Fibroblast of lung (primary cell): ENCODE measurements at regions not wholly inside any gene's neighbourhood (a gene's known extent, or its start where the extent isn't known, plus 50 kb on each side); places are given as distances from the start of the nearest gene placed in this dataset.

Source experiments
- DNase-seq, 2 donors: peaks; one replicate each; pipeline versions ENCODE4 v3.0.0 to v3.0.0-alpha.2; 2010; ENCODE audit warnings: low read depth in 2 of 2
- H2AFZ ChIP-seq: 2 replicates; pipeline ENCODE4 v1.5.1; 2012; ENCODE audit warnings: low read length, control low read depth, inconsistent platforms
- H3K27ac ChIP-seq: 2 replicates; pipeline ENCODE4 v1.5.1; 2011; ENCODE audit warnings: low read length, control low read depth; ENCODE audit not compliant: insufficient read depth
- H3K27me3 ChIP-seq: 2 replicates; pipeline ENCODE4 v1.5.1; 2011; ENCODE audit warnings: mild to moderate bottlenecking, low read length; ENCODE audit not compliant: control insufficient read depth, insufficient read depth
- H3K36me3 ChIP-seq: 2 replicates; pipeline ENCODE4 v1.5.1; 2011; ENCODE audit warnings: low read length; ENCODE audit not compliant: control insufficient read depth, insufficient read depth
- H3K4me1 ChIP-seq: 2 replicates; pipeline ENCODE4 v1.5.1; 2011; ENCODE audit warnings: low read length; ENCODE audit not compliant: control insufficient read depth, insufficient read depth; ENCODE audit errors: extremely low read depth
- H3K4me2 ChIP-seq: 2 replicates; pipeline ENCODE4 v1.5.1; 2011; ENCODE audit warnings: low read length, control low read depth; ENCODE audit not compliant: insufficient read depth; ENCODE audit errors: extremely low read depth
- H3K4me3 ChIP-seq, 4 experiments: fragments of 200-600 bp in 1 of 4; sonication (generic) in 1 of 4; replicated peaks in 1 of 4; 2 replicates each; pipeline ENCODE4 v1.5.1; 2011 to 2016; ENCODE audit warnings: low read length in 4 of 4, low read depth in 3 of 4, mild to moderate bottlenecking in 3 of 4, control low read depth in 2 of 4, inconsistent platforms in 1 of 4, mixed read lengths in 1 of 4; ENCODE audit not compliant: insufficient read depth in 1 of 4; ENCODE audit errors: control extremely low read depth in 1 of 4
- H3K79me2 ChIP-seq: 2 replicates; pipeline ENCODE4 v1.5.1; 2012; ENCODE audit warnings: mild to moderate bottlenecking, low read length, inconsistent platforms; ENCODE audit not compliant: control insufficient read depth, insufficient read depth
- H3K9ac ChIP-seq: 2 replicates; pipeline ENCODE4 v1.5.1; 2011; ENCODE audit warnings: mild to moderate bottlenecking, low read length, control low read depth; ENCODE audit not compliant: insufficient read depth
- H3K9me3 ChIP-seq: 2 replicates; pipeline ENCODE4 v1.5.1; 2012; ENCODE audit warnings: low read depth, low read length; ENCODE audit not compliant: control insufficient read depth, insufficient read depth
- H4K20me1 ChIP-seq: 2 replicates; pipeline ENCODE4 v1.5.1; 2011; ENCODE audit warnings: low read length; ENCODE audit not compliant: control insufficient read depth, insufficient read depth; ENCODE audit errors: extremely low read depth
- CTCF ChIP-seq, 2 donors: IDR thresholded peaks in 1 of 2; conservative IDR thresholded peaks in 1 of 2; 1 replicate in 1 of 2; 2 replicates in 1 of 2; pipeline ENCODE4 v1.5.1; 2011 to 2012; ENCODE audit warnings: low read length in 2 of 2, control low read depth in 1 of 2, inconsistent platforms in 1 of 2, low read depth in 1 of 2, mild to moderate bottlenecking in 1 of 2
- EZH2 ChIP-seq: IDR thresholded peaks from 2 replicates; pipeline ENCODE4 v1.5.1; 2012; ENCODE audit warnings: low read length, control low read depth, mild to moderate bottlenecking; ENCODE audit errors: missing control alignments

- Histone ChIP-seq H4K20me1 (no peaks in the 10 kb centered on the region), H3K36me3 (no peaks in the 10 kb centered on the region), H3K9me3 (no peaks in the 10 kb centered on the region), H3K9ac (no peak overlapping the region), H3K4me1 (no peaks in the 10 kb centered on the region), H3K27ac (no peak overlapping the region), H3K27me3 (no peaks in the 10 kb centered on the region), H3K4me2 (no peak overlapping the region), H2AFZ (no peak overlapping the region), H3K4me3 (no peak overlapping the region), H3K79me2 (no peaks in the 10 kb centered on the region)
- TF ChIP-seq EZH2 (no peak), CTCF (conservative IDR thresholded peaks at IDR 0.05 in 1 of 2, IDR thresholded peaks at IDR 0.05 in 1 of 2; ENCODE audit: low read depth in 1 of 2, low read length in 2 of 2) (no peak)
- peak in 1 of 2 donors; percentile 40 for DNase-seq
Observed at GRCh38 chrX:39653691-39654090, 444.1 kb downstream of the BCOR start.

DNA sequence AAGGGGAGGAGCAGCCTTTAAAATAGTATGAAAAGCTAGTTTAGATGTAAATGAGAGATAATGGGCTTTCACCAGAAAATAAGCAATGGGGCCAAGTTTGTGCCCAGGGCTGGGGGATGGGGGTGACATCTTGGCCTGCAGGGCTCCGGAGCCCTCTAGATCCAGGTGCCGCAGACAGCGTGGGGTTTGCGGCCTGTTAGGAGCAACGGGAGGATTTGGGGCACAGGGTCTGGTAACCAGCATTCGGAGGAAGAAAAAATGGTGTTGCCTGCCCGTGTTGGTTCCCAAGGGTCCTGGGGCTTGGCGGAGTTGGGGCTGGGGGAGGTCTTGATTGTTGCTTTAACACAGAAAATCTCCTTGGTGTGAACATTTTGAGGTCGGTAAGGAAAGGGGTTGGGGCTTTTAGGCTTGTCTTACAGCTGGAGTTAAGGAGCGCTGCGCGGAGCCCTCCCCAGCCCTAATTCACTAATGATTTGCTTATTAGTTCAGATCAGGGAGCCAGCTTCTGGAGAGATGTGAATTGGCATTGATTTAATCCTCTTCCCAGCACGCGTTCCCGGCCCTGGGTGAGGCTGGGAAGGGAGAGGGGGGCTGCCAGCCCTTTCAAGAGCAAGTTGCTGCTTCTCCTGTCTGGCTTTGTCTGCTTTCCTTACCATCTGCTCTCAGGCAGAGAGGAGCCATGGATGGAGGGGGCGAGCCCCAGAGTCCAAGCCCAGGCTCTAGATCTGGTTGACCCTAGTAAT is 443.4 kb downstream of the BCOR start:
- no peaks in the 10 kb centered on the region for H3K79me2 ChIP-seq
- H3K36me3 ChIP-seq = no peaks in the 10 kb centered on the region
- no peak for TF ChIP-seq CTCF (conservative IDR thresholded peaks at IDR 0.05 in 1 of 2, IDR thresholded peaks at IDR 0.05 in 1 of 2; ENCODE audit: low read depth in 1 of 2, low read length in 2 of 2)
- no peak for TF ChIP-seq EZH2
- H4K20me1 ChIP-seq = no peaks in the 10 kb centered on the region
- H3K4me2 ChIP-seq = no peak overlapping the region
- H3K9ac ChIP-seq = no peak overlapping the region
- no peaks in the 10 kb centered on the region for H3K27me3 ChIP-seq
- H3K4me3 ChIP-seq = no peak overlapping the region
- no peak for DNase-seq
- H2AFZ ChIP-seq = no peak overlapping the region
- no peak overlapping the region for H3K27ac ChIP-seq
- no peaks in the 10 kb centered on the region for H3K9me3 ChIP-seq
- H3K4me1 ChIP-seq = no peaks in the 10 kb centered on the region

DNA sequence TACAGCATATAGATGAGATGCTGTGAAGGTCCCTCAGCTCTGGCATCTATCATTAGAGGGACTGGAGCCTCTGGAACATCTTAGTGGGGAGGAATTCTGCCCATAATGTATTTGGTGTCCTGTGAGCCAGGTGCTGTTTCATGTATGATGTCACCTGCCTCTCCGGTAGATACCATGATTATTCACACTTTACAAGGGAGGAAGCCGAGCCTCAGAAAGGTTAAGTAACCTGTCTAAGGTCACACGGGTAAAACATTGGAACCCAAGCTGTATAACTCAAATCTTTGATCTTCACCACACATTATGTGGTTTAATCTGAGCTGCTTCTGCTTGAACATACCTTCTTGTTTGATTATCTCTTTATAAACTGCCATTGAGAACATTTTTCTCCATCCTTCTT is 442.8 kb downstream of the BCOR start:
- H3K79me2 ChIP-seq = no peaks in the 10 kb centered on the region
- DNase-seq = no peak
- no peaks in the 10 kb centered on the region for H3K9me3 ChIP-seq
- no peak overlapping the region for H3K4me3 ChIP-seq
- H3K4me2 ChIP-seq = no peak overlapping the region
- H3K36me3 ChIP-seq = no peaks in the 10 kb centered on the region
- H3K27ac ChIP-seq = no peak overlapping the region
- H3K9ac ChIP-seq = no peak overlapping the region
- H3K4me1 ChIP-seq = no peaks in the 10 kb centered on the region
- no peaks in the 10 kb centered on the region for H4K20me1 ChIP-seq
- H2AFZ ChIP-seq = no peak overlapping the region
- H3K27me3 ChIP-seq = no peaks in the 10 kb centered on the region
- no peak for TF ChIP-seq CTCF (conservative IDR thresholded peaks at IDR 0.05 in 1 of 2, IDR thresholded peaks at IDR 0.05 in 1 of 2; ENCODE audit: low read depth in 1 of 2, low read length in 2 of 2)
- TF ChIP-seq EZH2 = no peak
